ENCODE measurements at regions not wholly inside any gene's neighbourhood (a gene's known extent, or its start where the extent isn't known, plus 50 kb on each side); places are given as distances from the start of the nearest gene placed in this dataset.

GRCh38 chr13:111586291-111586690 lies 265.8 kb downstream of the TEX29 start:
- no peak overlapping the region for H3K4me2 ChIP-seq (ENCODE audit: low read depth, low read length, poor library complexity, severe bottlenecking)
- H3K4me3 ChIP-seq (ENCODE audit: insufficient read depth, low read length, poor library complexity, severe bottlenecking) = no peak overlapping the region
- no peaks in the 10 kb centered on the region for H3K9me3 ChIP-seq (ENCODE audit: insufficient read depth, low read length)
- no peak overlapping the region for H2AFZ ChIP-seq (ENCODE audit: low read depth, low read length, severe bottlenecking)
- TF ChIP-seq EZH2phosphoT487 (conservative IDR thresholded peaks at IDR 0.05; ENCODE audit: low read length) = no peak
- no peaks in the 10 kb centered on the region for H4K20me1 ChIP-seq (ENCODE audit: low read depth, low read length)
- H3K9ac ChIP-seq (ENCODE audit: low read length) = no peak overlapping the region
- H3K27ac ChIP-seq (ENCODE audit: low read depth, low read length) = no peak overlapping the region
- H3K9me2 ChIP-seq (replicated peaks; ENCODE audit: insufficient read depth, low read length) = no peaks in the 10 kb centered on the region
- no peaks in the 10 kb centered on the region for H3F3A ChIP-seq (ENCODE audit: insufficient read depth)
- no peaks in the 10 kb centered on the region for H3K36me3 ChIP-seq (ENCODE audit: low read length)
- no peaks in the 10 kb centered on the region for H3K79me2 ChIP-seq (ENCODE audit: insufficient read depth, low read length)
- H3K27me3 ChIP-seq (ENCODE audit: low read length) = no peaks in the 10 kb centered on the region

- Histone ChIP-seq H3K9me3 (ENCODE audit: insufficient read depth, low read length) (no peaks in the 10 kb centered on the region), H3K9me2 (replicated peaks; ENCODE audit: insufficient read depth, low read length) (no peaks in the 10 kb centered on the region), H3K36me3 (ENCODE audit: low read length) (no peaks in the 10 kb centered on the region), H3K27ac (ENCODE audit: low read depth, low read length) (no peak overlapping the region), H3K27me3 (ENCODE audit: low read length) (no peaks in the 10 kb centered on the region), H3K79me2 (ENCODE audit: insufficient read depth, low read length) (no peaks in the 10 kb centered on the region), H2AFZ (ENCODE audit: low read depth, low read length, severe bottlenecking) (no peak overlapping the region), H3F3A (ENCODE audit: insufficient read depth) (no peaks in the 10 kb centered on the region), H3K9ac (ENCODE audit: low read length) (no peak overlapping the region), H4K20me1 (ENCODE audit: low read depth, low read length) (no peaks in the 10 kb centered on the region), H3K4me3 (ENCODE audit: insufficient read depth, low read length, poor library complexity, severe bottlenecking) (no peak overlapping the region), H3K4me2 (ENCODE audit: low read depth, low read length, poor library complexity, severe bottlenecking) (no peak overlapping the region)
- TF ChIP-seq CTCF (IDR thresholded peaks at IDR 0.05; ENCODE audit: insufficient read depth, low read length, poor library complexity, severe bottlenecking) (no peak), EZH2phosphoT487 (conservative IDR thresholded peaks at IDR 0.05; ENCODE audit: low read length) (no peak)
Measured at GRCh38 chr13:111587249-111587648, 266.8 kb downstream of the TEX29 start.

DNA sequence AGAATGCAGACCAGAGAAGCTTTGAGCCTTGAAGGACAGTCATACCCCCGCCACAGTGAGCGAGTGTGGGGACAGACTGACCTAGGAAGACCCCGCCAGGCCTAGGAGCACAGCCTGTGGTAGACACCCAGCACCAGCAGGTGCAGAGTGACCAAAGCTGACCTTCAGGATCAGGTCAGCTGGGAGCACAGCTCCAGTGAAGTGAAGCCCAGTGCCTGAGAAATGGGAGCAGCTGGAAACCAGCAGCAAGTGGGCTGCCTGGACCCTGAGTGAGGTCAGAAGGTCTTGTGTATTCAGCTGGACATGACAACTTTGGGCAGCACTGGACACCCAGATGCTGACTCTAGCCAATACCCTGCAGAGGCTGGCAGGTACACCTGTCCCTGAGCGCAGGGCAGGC lies 268.9 kb downstream of the TEX29 start:
- Histone ChIP-seq H3K9ac (ENCODE audit: low read length) (no peak overlapping the region), H4K20me1 (ENCODE audit: low read depth, low read length) (no peaks in the 10 kb centered on the region), H3K79me2 (ENCODE audit: insufficient read depth, low read length) (no peaks in the 10 kb centered on the region), H3K4me3 (ENCODE audit: insufficient read depth, low read length, poor library complexity, severe bottlenecking) (no peak overlapping the region), H3K9me2 (replicated peaks; ENCODE audit: insufficient read depth, low read length) (no peaks in the 10 kb centered on the region), H2AFZ (ENCODE audit: low read depth, low read length, severe bottlenecking) (no peak overlapping the region), H3F3A (ENCODE audit: insufficient read depth) (no peaks in the 10 kb centered on the region), H3K27ac (ENCODE audit: low read depth, low read length) (no peak overlapping the region), H3K27me3 (ENCODE audit: low read length) (no peaks in the 10 kb centered on the region), H3K9me3 (ENCODE audit: insufficient read depth, low read length) (no peaks in the 10 kb centered on the region), H3K36me3 (ENCODE audit: low read length) (no peaks in the 10 kb centered on the region), H3K4me2 (ENCODE audit: low read depth, low read length, poor library complexity, severe bottlenecking) (no peak overlapping the region)
- TF ChIP-seq CTCF (IDR thresholded peaks at IDR 0.05; ENCODE audit: insufficient read depth, low read length, poor library complexity, severe bottlenecking) (no peak), EZH2phosphoT487 (conservative IDR thresholded peaks at IDR 0.05; ENCODE audit: low read length) (no peak)

DNA sequence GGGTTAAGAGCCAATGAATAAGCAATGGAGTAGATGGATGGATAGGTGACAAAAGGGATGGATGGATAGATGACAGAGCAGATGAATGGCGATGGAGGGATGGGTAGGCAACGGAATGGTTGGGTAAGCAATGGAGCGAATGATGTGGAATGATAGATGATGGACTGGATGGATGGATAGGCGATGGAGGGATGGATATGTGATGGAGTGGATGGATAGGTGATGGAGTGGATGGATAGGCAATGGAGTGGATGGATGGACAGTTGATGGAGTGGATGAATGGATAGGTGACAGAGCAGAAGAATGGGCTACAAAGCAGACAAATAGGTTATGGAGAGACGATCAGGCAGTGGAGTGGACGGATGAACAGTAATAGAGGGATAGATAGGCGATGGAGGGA lies 269.6 kb downstream of the TEX29 start:
- Histone ChIP-seq H2AFZ (ENCODE audit: low read depth, low read length, severe bottlenecking) (no peak overlapping the region), H4K20me1 (ENCODE audit: low read depth, low read length) (no peaks in the 10 kb centered on the region), H3K9me2 (replicated peaks; ENCODE audit: insufficient read depth, low read length) (no peaks in the 10 kb centered on the region), H3F3A (ENCODE audit: insufficient read depth) (no peaks in the 10 kb centered on the region), H3K4me3 (ENCODE audit: insufficient read depth, low read length, poor library complexity, severe bottlenecking) (no peak overlapping the region), H3K9ac (ENCODE audit: low read length) (no peak overlapping the region), H3K9me3 (ENCODE audit: insufficient read depth, low read length) (no peaks in the 10 kb centered on the region), H3K4me2 (ENCODE audit: low read depth, low read length, poor library complexity, severe bottlenecking) (no peak overlapping the region), H3K79me2 (ENCODE audit: insufficient read depth, low read length) (no peaks in the 10 kb centered on the region), H3K36me3 (ENCODE audit: low read length) (no peaks in the 10 kb centered on the region), H3K27me3 (ENCODE audit: low read length) (no peaks in the 10 kb centered on the region), H3K27ac (ENCODE audit: low read depth, low read length) (no peak overlapping the region)
- TF ChIP-seq CTCF (IDR thresholded peaks at IDR 0.05; ENCODE audit: insufficient read depth, low read length, poor library complexity, severe bottlenecking) (no peak), EZH2phosphoT487 (conservative IDR thresholded peaks at IDR 0.05; ENCODE audit: low read length) (no peak)
